ENCODE measurements at regions not wholly inside any gene's neighbourhood (a gene's known extent, or its start where the extent isn't known, plus 50 kb on each side); places are given as distances from the start of the nearest gene placed in this dataset.

DNA sequence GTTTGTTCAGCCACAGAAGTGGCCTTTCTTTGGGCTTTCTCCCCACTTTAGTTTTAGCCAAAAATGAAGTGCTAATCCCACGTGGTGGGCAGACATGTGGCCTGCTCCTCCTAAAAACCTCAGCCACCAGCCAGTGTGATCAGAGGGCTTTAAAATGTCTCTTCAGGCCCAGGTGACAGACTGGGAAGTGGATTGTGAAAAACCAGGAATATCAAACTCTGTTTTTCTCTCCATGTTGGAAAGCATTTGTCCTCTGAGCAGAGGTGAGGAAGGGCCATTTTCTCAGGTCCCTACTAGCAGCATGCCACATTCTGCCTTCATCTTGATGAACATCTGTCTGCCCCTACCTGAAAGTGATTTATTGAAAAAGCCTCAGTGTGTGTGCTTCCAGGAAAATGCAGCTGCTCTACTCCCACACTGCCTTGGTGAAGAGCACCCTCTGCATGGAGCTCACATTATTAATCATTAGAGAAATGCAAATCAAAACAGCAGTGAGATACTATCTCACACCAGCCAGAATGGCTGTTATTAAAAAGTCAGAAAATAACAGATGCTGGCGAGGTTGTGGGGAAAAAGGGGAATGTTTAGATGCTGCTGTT, 181.2 kb upstream of the DMAC1 start:
- no peak overlapping the region for H3K4me3 Mint-ChIP-seq
- Histone ChIP-seq H3K36me3 (replicated peaks in 1 of 2; ENCODE audit: control insufficient read depth in 1 of 2, insufficient read depth in 2 of 2, low read length in 2 of 2) (no peaks in the 10 kb centered on the region), H3K27me3 (ENCODE audit: control insufficient read depth in 2 of 2, insufficient read depth in 2 of 2, low read length in 2 of 2) (no peaks in the 10 kb centered on the region), H3K27ac (ENCODE audit: low read depth in 1 of 2, low read length in 2 of 2) (no peak overlapping the region), H3K4me3 (replicated peaks in 1 of 3; ENCODE audit: low read depth in 2 of 3, low read length in 3 of 3) (no peak overlapping the region), H4K20me1 (ENCODE audit: insufficient read depth, low read length) (no peaks in the 10 kb centered on the region), H3K4me1 (ENCODE audit: control insufficient read depth in 1 of 2, insufficient read depth in 2 of 2, low read length in 2 of 2) (peaks cover 27 to 35% of the 10 kb centered on the region in 2 donors), H2AFZ (ENCODE audit: insufficient read depth, low read depth, low read length, poor library complexity, severe bottlenecking) (no peak overlapping the region), H3K79me2 (ENCODE audit: insufficient read depth, low read length) (no peaks in the 10 kb centered on the region), H3K9me3 (replicated peaks in 1 of 2; ENCODE audit: control insufficient read depth in 1 of 2, insufficient read depth in 1 of 2, low read length in 2 of 2) (no peaks in the 10 kb centered on the region), H3K9ac (ENCODE audit: insufficient read depth, low read length, poor library complexity, severe bottlenecking) (no peak overlapping the region), H3K4me2 (replicated peaks; ENCODE audit: extremely low read depth, low read length, poor library complexity, severe bottlenecking) (no peak overlapping the region)
- no peak for DNase-seq
- peaks cover 0 to 1% (median 0%) of the 10 kb centered on the region in 7 donors for H3K9me3 Mint-ChIP-seq
- no peak overlapping the region for H3K27ac Mint-ChIP-seq
- TF ChIP-seq CTCF (IDR thresholded peaks at IDR 0.05), result no peak
- intact Hi-C loops (cut with micrococcal nuclease), result no loop called here
- H3K27me3 Mint-ChIP-seq (ENCODE audit: low read depth in 3 of 3), result no peaks in the 10 kb centered on the region
- H3K36me3 Mint-ChIP-seq, result no peaks in the 10 kb centered on the region
- H3K4me1 Mint-ChIP-seq, result peaks cover 31% of the 10 kb centered on the region
- no CpG with 5 or more reads among the region's 2 CpGs for WGBS (ENCODE audit: insufficient coverage)

DNA sequence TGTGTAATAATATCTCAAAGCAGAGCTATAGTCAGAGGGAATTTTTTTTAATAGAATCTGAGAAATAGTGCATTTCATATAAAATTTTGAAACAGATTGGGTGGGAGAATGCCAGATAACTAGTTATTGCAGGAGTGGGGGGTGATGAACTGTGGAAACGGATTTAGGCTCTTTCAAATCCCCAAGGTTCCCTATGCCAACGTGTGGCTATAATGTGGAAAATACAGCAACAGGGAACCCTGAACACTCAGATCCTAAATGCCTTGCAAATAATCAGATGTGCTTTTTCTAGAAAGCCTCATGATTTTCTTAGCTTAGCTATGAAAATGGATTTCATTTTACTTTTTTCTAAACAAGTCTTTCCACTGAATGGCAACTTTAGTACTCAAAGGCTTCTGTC, 180.5 kb upstream of the DMAC1 start:
- Histone ChIP-seq H3K79me2 (ENCODE audit: insufficient read depth, low read length) (no peaks in the 10 kb centered on the region), H3K9me3 (replicated peaks in 1 of 2; ENCODE audit: control insufficient read depth in 1 of 2, insufficient read depth in 1 of 2, low read length in 2 of 2) (no peaks in the 10 kb centered on the region), H3K9ac (ENCODE audit: insufficient read depth, low read length, poor library complexity, severe bottlenecking) (no peak overlapping the region), H4K20me1 (ENCODE audit: insufficient read depth, low read length) (no peaks in the 10 kb centered on the region), H3K4me3 (replicated peaks in 1 of 3; ENCODE audit: low read depth in 2 of 3, low read length in 3 of 3) (no peak overlapping the region), H3K27ac (ENCODE audit: low read depth in 1 of 2, low read length in 2 of 2) (no peak overlapping the region), H3K4me1 (ENCODE audit: control insufficient read depth in 1 of 2, insufficient read depth in 2 of 2, low read length in 2 of 2) (peaks cover 34 to 42% of the 10 kb centered on the region in 2 donors), H3K27me3 (ENCODE audit: control insufficient read depth in 2 of 2, insufficient read depth in 2 of 2, low read length in 2 of 2) (no peaks in the 10 kb centered on the region), H3K36me3 (replicated peaks in 1 of 2; ENCODE audit: control insufficient read depth in 1 of 2, insufficient read depth in 2 of 2, low read length in 2 of 2) (no peaks in the 10 kb centered on the region), H2AFZ (ENCODE audit: insufficient read depth, low read depth, low read length, poor library complexity, severe bottlenecking) (no peak overlapping the region), H3K4me2 (replicated peaks; ENCODE audit: extremely low read depth, low read length, poor library complexity, severe bottlenecking) (no peak overlapping the region)
- H3K4me1 Mint-ChIP-seq, result peaks cover 36% of the 10 kb centered on the region
- no peaks in the 10 kb centered on the region for H3K27me3 Mint-ChIP-seq (ENCODE audit: low read depth in 3 of 3)
- H3K4me3 Mint-ChIP-seq, result no peak overlapping the region
- H3K27ac Mint-ChIP-seq, result no peak overlapping the region
- H3K36me3 Mint-ChIP-seq, result no peaks in the 10 kb centered on the region
- WGBS (ENCODE audit: insufficient coverage), result 100% methylated on average over 1 of the region's 2 CpGs
- H3K9me3 Mint-ChIP-seq, result peaks cover 0 to 1% (median 0%) of the 10 kb centered on the region in 7 donors
- intact Hi-C loops (cut with micrococcal nuclease), result no loop called here
- TF ChIP-seq CTCF (IDR thresholded peaks at IDR 0.05), result no peak
- no peak for DNase-seq
